ENCODE measurements at regions not wholly inside any gene's neighbourhood (a gene's known extent, or its start where the extent isn't known, plus 50 kb on each side); places are given as distances from the start of the nearest gene placed in this dataset.

GRCh38 chr6:139868576-139868975 lies 494.1 kb upstream of the CITED2 start:
- TF ChIP-seq CTCF (conservative IDR thresholded peaks at IDR 0.05; ENCODE audit: low read depth, low read length): no peak
- no peak for TF ChIP-seq EZH2 (IDR thresholded peaks at IDR 0.05; ENCODE audit: borderline replicate concordance, low read depth, low read length, poor library complexity, severe bottlenecking)

Data from A673 (cell line).